ENCODE measurements at regions not wholly inside any gene's neighbourhood (a gene's known extent, or its start where the extent isn't known, plus 50 kb on each side); places are given as distances from the start of the nearest gene placed in this dataset.

GRCh38 chr2:156896294-156896693, 361.2 kb upstream of the GALNT5 start:
- no peaks in the 10 kb centered on the region for H3K36me3 ChIP-seq (ENCODE audit: control insufficient read depth, insufficient read depth, low read length)
- TF ChIP-seq CTCF (IDR thresholded peaks at IDR 0.05; ENCODE audit: insufficient read depth, low read depth, low read length) = no peak
- POLR2A ChIA-PET = no interaction called here
- no peak overlapping the region for H3K4me3 ChIP-seq (ENCODE audit: low read depth, low read length)
- H3K27me3 ChIP-seq (ENCODE audit: control insufficient read depth, insufficient read depth, low read length) = no peaks in the 10 kb centered on the region
- DNase-seq (ENCODE audit: low read depth) = no peak
- CTCF ChIA-PET = no interaction called here

- Histone ChIP-seq H3K4me3 (ENCODE audit: low read depth, low read length) (no peak overlapping the region), H3K27me3 (ENCODE audit: control insufficient read depth, insufficient read depth, low read length) (no peaks in the 10 kb centered on the region), H3K36me3 (ENCODE audit: control insufficient read depth, insufficient read depth, low read length) (no peaks in the 10 kb centered on the region)
- ChIA-PET POLR2A (no interaction called here), CTCF (no interaction called here)
- no peak for TF ChIP-seq CTCF (IDR thresholded peaks at IDR 0.05; ENCODE audit: insufficient read depth, low read depth, low read length)
- no peak for DNase-seq (ENCODE audit: low read depth)
Observed at GRCh38 chr2:156897548-156897947, 360.0 kb upstream of the GALNT5 start.

GRCh38 chr2:156901373-156902031, 356.0 kb upstream of the GALNT5 start:
- H3K36me3 ChIP-seq (ENCODE audit: control insufficient read depth, insufficient read depth, low read length) = no peaks in the 10 kb centered on the region
- no peaks in the 10 kb centered on the region for H3K27me3 ChIP-seq (ENCODE audit: control insufficient read depth, insufficient read depth, low read length)
- ChIA-PET CTCF (interaction anchor here (1.3 kb wide), 1 partner anchor 12 kb away, joined by 3 read pairs; no protein-coding TSS in a partner anchor), POLR2A (interaction anchor here (0.5 to 0.6 kb wide), 2 partner anchors 55 to 1791 kb away, joined by 3 to 4 read pairs; no protein-coding TSS in a partner anchor)
- no peak for TF ChIP-seq CTCF (IDR thresholded peaks at IDR 0.05; ENCODE audit: insufficient read depth, low read depth, low read length)
- peak; percentile 19 for DNase-seq (ENCODE audit: low read depth)
- H3K4me3 ChIP-seq (ENCODE audit: low read depth, low read length) = no peak overlapping the region

- Histone ChIP-seq H3K27me3 (ENCODE audit: control insufficient read depth, insufficient read depth, low read length) (no peaks in the 10 kb centered on the region), H3K36me3 (ENCODE audit: control insufficient read depth, insufficient read depth, low read length) (no peaks in the 10 kb centered on the region), H3K4me3 (ENCODE audit: low read depth, low read length) (no peak overlapping the region)
- POLR2A ChIA-PET = no interaction called here
- no peak for DNase-seq (ENCODE audit: low read depth)
- no peak for TF ChIP-seq CTCF (IDR thresholded peaks at IDR 0.05; ENCODE audit: insufficient read depth, low read depth, low read length)
- CTCF ChIA-PET = no interaction called here
Observed at GRCh38 chr2:156903335-156903734, 354.2 kb upstream of the GALNT5 start.

- Histone ChIP-seq H3K4me3 (ENCODE audit: low read depth, low read length) (no peak overlapping the region), H3K36me3 (ENCODE audit: control insufficient read depth, insufficient read depth, low read length) (no peaks in the 10 kb centered on the region), H3K27me3 (ENCODE audit: control insufficient read depth, insufficient read depth, low read length) (no peaks in the 10 kb centered on the region)
- DNase-seq (ENCODE audit: low read depth) = no peak
- CTCF ChIA-PET = no interaction called here
- POLR2A ChIA-PET = no interaction called here
- TF ChIP-seq CTCF (IDR thresholded peaks at IDR 0.05; ENCODE audit: insufficient read depth, low read depth, low read length) = no peak
Observed at GRCh38 chr2:156907806-156908205, 349.7 kb upstream of the GALNT5 start.

Measured in BJ (cell line).